ENCODE measurements at regions not wholly inside any gene's neighbourhood (a gene's known extent, or its start where the extent isn't known, plus 50 kb on each side); places are given as distances from the start of the nearest gene placed in this dataset.

DNA sequence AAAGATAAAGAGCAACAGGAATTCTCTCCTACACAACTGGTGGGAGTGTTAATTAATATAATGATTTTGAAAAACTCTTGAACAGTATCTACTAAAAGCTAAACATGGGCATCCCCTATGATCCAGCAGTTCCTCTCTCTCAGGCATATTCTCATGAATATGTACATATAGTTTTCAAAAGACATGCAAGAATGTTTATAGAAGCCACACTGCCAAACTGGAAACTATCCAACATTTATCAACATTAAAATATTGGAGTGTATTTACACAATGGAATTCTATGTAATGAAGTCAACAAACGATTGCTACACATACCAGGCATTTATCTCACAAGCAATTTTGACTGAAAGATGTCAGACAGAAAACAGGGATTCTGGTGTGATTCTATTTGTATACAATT, 404.5 kb upstream of the ANKRD30A start:
- TF ChIP-seq POLR2A (IDR thresholded peaks at IDR 0.05), result no peak
- TF ChIP-seq, protein P1, sequence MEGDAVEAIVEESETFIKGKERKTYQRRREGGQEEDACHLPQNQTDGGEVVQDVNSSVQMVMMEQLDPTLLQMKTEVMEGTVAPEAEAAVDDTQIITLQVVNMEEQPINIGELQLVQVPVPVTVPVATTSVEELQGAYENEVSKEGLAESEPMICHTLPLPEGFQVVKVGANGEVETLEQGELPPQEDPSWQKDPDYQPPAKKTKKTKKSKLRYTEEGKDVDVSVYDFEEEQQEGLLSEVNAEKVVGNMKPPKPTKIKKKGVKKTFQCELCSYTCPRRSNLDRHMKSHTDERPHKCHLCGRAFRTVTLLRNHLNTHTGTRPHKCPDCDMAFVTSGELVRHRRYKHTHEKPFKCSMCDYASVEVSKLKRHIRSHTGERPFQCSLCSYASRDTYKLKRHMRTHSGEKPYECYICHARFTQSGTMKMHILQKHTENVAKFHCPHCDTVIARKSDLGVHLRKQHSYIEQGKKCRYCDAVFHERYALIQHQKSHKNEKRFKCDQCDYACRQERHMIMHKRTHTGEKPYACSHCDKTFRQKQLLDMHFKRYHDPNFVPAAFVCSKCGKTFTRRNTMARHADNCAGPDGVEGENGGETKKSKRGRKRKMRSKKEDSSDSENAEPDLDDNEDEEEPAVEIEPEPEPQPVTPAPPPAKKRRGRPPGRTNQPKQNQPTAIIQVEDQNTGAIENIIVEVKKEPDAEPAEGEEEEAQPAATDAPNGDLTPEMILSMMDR (IDR thresholded peaks at IDR 0.05), result no peak
